GM18519 (cell line): ENCODE measurements at regions not wholly inside any gene's neighbourhood (a gene's known extent, or its start where the extent isn't known, plus 50 kb on each side); places are given as distances from the start of the nearest gene placed in this dataset.
"Not testable (repeated sequence)": the region's sequence is repeated elsewhere in the genome, so short reads cannot be mapped to it uniquely, and the experiment has no call there.

Source experiments
- ATAC-seq: cut with Tn5 transposase; IDR thresholded peaks from one replicate; pipeline ENCODE4 v1.9.1; 2021; ENCODE audit warnings: mild to moderate bottlenecking, moderate library complexity; ENCODE audit not compliant: unreplicated experiment, low FRiP score

DNA sequence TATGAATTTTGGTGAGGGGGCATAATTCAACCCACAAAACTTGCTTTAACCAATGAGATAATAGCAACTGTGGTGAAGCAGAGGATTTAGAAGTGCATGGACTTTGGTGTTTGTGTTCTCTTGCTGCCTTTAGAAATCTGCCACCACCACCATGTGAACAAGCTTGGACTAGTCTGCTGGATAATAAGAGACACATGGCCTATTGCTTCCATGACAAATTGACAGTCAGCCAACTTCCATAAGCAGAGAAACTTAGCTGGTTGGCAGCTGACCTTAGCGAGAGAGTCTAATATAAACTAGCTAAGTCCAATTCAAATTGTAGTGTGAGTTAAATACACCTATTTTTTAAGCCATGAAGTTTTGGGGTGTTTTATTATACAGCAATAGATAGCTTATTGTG lies 482.1 kb upstream of the ANO5 start:
- no peak for ATAC-seq

DNA sequence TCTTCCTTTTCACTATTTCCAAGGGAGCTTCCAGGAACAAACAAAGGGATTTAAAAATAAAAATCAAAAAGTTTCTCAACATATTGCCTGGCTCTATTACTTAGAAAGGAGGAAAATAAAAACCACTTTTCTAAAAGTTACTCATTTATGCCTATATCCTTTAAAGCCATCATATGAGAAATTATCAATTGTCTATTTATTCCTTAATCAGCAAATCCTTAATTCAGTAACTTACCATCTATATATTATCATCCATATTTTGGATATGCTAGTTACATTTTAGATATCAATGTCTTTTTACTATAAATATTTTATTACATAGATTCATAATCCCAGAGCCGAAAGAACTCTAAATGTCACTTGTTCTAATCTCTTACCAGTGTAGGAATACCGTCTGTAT lies 481.5 kb upstream of the ANO5 start:
- no peak for ATAC-seq

DNA sequence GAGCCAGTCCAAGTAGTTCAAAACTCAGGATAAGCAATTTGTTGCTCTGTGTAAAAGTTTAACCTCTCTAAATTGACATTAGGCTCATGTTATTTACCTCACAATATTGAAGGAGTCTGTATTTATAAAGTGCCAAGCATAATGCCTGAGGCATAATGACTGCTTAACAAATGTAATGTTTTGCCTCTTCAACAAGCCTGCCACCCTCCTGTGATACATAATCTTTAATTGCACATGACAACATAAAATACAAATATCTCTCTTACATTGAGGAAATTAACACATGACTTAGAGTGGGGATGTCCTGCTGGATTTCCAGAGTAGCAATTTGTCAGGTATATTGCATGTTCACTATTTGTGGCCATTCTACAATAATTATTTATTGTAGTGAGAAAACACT lies 469.2 kb upstream of the ANO5 start:
- ATAC-seq = no peak

DNA sequence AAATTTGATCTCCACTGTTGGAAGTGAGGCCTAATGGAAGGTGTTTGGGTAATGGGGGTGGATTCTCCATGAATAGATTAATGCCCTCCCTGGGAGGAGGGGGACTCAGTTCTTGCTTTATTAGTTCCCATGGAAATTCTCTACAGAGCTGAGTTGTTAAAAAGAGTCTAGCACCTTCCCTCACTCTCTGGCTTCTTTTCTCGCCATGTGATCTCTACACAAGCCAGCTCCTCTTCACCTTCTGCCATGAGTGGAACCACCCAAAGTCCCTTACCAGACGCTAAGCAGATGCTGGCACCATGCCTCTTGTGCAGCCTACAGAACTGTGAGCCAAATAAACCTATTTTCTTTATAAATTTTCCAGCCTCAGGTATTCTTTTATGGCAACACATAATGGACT lies 465.8 kb upstream of the ANO5 start:
- no peak for ATAC-seq

DNA sequence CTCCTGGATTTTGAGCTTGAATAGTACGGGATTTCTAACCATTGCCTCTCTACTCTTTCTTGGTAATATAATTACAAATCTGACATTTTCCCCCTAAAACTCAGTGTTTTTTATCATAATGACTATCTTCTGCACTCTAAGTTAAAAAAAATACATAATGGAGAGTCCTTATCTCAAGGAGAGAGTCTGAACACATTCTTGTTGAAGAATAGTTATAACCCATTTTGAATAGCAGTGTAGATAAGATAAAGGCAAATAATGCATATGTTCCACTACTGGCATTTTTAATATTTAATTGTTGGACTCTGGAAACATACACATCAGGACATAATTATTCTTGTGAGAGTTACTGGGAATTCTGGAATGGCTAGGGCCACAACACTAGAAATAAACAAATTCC lies 456.5 kb upstream of the ANO5 start:
- ATAC-seq = no peak

DNA sequence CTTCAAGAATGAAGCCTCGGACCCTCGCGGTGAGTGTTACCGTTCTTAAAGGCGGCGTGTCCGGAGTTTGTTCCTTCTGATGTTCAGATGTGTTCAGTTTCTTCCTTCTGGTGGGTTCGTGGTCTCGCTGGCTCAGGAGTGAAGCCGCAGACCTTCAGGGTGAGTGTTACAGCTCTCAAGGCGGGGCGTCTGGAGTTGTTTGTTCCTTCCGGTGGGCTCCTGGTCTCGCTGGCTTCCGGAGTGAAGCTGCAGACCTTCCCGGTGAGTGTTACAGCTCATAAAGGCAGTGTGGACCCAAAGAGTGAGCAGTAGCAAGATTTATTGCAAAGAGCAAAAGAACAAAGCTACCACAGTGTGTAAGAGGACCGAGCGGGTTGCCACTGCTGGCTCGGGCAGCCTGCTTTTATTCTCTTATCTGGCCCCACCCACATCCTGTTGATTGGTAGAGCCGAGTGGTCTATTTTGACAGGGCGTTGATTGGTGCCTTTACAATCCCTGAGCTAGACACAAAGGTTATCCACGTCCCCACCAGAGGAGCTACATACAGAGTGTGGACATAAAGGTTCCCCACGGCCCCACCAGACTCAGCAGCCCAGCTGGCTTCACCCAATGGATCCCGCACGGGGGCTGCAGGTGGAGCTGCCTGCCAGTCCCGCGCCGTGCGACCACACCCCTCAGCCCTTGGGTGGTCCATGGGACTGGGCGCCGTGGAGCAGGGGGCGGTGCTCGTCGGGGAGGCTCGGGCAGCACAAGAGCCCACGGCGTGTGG lies 440.2 kb upstream of the ANO5 start:
- not testable (repeated sequence) for ATAC-seq

DNA sequence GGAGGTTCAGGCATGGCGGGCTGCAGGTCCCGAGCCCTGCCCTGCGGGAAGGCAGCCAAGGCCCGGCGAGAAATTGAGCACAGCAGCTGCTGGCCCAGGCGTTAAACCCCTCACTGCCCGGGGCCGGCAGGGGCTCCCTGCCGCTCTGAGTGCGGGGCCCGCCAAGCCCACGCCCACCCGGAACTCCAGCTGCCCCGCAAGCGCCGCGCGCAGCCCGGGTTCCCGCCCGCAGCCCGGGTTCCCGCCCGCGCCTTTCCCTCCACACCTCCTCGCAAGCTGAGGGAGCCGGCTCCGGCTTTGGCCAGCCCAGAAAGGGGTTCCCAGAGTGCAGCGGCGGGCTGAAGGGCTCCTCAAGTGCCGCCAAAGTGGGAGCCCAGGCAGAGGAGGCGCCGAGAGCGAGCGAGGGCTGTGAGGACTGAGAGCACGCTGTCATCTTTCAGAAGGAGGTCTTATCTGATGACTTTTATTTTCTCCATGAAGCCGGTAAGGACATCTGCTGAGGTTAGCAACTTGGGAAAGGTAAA lies 439.6 kb upstream of the ANO5 start:
- not testable (repeated sequence) for ATAC-seq

DNA sequence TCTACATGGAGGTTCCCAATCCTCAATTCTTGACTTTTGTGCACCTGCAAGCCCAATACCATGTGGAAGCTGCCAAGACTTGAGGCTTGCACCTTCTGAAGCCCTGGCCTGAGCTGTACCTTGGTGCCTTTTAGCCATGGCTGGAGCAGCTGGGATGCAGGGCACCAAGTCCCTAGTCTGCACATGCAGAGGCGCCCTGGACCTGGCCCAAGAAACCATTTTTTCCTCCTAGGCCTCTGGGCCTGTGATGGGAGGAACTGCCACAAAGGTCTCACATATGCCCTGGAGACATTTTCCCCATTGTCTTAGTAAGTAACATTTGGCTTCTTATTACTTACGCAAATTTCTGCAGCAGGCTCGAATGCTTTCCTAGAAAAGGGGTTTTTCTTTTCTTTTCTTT lies 431.9 kb upstream of the ANO5 start:
- ATAC-seq = no peak

DNA sequence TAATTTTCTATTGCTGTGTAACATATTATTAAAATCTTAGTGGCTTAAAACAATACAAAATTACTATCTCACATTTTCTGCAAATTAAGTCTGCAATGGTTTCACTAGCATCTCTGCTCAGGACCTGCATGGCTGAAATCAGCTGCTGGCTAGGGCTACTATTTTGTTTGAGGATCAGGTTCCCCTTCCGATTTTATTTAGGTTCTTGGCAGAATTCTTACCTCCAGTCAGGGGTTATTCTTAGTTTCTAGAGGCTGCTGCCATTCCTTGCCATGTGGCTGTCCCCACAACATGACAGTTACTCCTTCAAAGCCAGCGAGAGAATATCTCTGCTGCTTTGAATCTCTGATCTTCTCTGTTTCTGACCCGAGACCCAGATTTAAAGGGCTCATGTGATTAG lies 424.5 kb upstream of the ANO5 start:
- no peak for ATAC-seq

DNA sequence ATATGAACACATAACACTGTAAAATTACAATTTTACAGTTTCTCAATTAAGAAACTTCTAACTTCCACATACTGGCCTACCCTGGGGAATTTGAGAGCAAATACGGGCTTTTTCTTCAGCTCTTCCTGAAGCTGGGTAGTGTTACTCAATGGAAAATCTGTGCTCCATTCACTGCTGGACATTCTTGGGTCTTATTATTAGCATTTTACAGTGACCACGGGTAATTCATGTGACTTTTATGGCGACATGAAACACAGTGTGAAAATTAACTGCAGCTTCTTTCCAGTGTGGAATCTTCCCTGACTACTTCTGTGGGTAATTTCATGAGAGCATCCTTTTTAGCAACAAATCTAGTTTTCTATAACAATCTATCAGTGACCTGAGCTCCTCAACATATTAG lies 423.7 kb upstream of the ANO5 start:
- ATAC-seq = no peak

DNA sequence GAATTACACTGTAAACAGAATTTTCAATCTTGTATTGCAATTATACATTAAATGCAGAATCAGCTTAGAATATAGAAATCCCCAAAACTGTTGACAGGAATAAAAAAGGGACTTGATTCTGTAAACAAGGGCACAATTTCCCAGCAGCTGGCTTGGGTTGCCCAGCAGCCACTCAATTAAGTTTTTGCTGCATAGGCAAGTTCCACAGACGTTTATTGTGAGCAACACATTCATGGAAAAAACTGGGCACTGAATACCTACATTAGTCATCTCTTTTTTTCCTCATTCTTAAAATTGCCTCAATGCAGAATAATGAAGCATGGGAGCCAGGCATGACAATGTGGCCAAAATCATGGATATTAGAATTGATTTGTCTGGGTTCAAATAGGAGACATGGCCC lies 421.8 kb upstream of the ANO5 start:
- no peak for ATAC-seq

DNA sequence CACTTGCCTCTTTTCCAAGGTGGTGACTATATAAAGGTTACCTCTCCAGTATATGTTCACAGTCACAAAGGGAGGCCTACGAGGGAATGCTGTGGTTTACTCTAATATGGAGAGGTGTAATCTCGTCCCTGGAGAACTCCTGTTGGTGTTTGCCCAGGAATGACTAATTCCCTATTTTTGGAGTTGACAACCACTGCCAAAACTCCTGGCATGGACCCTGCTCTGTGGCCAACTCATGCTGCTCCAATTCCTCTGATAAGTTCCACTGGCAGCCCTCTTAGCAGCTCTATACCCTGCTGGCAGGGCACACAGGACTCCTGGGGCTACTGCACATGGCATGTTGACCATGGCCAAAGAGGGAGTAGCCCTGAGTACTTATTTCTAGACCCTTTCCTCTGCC lies 418.7 kb upstream of the ANO5 start:
- ATAC-seq = no peak

DNA sequence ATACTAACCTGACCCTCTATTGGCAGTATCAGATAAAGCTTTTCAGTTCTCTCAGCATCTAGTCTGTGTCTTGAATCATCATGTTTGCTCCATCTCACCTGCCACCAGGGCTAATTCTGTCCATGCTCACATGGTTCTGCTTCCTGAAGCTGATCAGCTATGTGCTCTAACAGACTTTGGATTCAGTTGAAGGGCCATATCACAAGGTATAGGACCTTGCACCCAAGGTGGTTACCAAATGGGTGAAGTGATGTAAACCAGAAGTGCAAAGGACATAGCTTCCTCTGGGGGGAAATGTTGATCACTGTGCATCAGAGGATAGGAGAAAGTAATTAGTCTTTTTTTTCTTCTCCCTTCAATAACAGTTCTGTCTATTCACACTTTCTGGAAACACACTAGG lies 417.0 kb upstream of the ANO5 start:
- ATAC-seq = no peak

DNA sequence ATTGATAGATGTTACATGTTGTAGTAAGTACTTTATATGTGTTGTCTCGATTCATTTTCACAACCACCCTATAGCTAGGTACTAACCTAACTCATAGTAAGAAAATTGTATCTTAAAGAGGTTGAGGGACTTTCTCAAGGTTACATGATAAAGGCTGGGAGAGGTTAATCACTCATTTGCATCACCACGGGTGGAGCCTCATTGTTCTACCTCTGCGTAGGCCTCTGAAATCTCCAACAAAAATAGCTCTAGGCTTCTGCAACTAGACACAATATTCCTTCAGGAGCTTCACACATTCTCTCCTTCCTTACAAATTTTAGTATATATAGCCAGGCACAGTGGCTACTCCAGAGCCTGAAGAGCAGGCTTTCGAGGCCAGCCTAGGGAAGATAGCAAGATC lies 408.9 kb upstream of the ANO5 start:
- ATAC-seq = no peak

DNA sequence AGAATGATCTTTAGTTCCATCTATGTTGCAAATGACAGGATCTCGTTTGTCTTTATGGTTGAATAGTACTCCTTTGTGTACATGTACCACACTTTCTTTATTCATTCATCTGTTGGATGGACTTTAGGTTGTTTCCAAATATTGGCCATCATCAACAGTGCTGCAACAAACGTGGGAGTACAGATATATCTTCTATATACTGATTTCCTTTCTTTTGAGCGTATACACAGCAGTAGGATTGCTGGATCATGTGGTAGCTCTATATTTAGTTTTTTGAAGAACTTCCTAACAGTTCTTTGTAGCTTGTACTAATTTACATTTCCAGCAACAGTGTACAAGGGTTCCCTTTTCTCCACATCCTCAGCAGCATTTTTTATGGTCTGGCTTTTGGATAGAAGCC lies 407.5 kb upstream of the ANO5 start:
- ATAC-seq = no peak

DNA sequence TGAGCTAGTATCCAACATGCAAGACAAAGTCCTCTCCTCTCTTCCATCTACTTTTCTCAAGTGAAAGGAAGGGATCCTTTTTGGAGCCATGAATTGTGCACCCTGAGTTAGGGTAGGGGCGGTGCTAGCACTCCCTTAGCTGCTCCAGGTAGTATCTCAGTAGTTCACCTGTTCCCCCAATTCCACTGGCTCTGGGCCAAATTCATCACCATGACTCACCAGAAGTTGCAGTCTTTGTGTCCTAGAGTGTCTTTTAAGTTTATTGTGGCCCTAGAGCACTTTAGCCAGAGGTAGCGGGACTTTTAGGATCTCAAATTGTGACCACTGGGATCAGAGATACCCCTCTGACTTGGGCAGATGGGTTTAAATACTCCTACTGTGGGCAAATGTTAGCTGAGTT lies 398.6 kb upstream of the ANO5 start:
- no peak for ATAC-seq

DNA sequence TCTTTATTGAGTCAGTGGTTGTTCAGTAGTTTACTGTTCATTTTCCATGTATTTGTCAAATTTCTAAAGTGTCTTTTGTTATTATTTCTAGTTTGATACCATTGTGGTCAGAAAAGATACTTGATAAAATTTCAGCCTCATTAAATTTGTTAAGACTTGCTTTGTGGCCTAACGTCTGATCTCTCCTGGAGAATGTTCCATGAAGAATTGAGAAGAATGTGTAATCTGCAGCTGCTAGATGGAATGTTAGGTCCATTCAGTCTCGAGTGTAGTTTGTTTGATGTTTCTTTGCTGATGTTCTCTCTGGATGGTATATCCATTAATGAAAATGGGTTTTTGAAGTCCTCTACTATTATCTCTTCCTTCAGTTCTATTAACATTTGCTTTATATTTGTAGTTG lies 394.7 kb upstream of the ANO5 start:
- ATAC-seq = no peak

DNA sequence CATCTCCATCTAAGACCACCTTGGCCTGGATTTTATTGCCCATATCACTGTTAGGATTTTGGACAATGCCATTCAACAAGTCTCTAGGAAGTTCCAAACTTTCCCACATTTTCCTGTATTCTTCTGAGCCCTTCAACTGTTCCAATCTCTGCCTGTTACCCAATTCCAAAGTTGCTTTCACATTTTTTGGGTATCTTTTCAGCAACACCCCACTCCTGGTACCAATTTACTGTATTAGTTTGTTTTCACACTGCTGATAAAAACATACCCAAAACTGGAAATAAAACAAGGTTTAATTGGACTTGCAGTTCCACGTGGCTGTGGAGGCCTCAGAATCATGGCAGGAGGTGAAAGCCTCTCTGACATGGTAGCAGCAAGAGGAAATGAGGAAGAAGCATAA lies 388.4 kb upstream of the ANO5 start:
- ATAC-seq = not testable (repeated sequence)

DNA sequence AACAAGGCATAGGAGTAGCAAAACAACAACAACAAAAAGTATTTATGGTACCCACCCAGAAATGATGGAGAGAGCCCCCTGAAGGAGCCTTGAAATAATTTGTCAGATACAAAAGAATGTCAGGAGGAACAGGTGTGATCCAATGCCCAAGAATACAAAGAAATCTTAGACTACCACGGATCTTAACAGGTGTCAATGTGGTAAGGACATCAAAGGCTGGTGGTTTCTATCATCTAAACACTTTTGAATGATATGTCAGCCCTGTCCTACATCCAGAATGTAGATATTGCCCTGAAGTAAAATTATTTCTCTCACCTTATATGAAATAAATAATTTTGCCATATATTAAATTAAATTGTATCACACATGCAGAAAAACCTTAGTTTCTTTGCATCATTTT lies 386.4 kb upstream of the ANO5 start:
- no peak for ATAC-seq

DNA sequence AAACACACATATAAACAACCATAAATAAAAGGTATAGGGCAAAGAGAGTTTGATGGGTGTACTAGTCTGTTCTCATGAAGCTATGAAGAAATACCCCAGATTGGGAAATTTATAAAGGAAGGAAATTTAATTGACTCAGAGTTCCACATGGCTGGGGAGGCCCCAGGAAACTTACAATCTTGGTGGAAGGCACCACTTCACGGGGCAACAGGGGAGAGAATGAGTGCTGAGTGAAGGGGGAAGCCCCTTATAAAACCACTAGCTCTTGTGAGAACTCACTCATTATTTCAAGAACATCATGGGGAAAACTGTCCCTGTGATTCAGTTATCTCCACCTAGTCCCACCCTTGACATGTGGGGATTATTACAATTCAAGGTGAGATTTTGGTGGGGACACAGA lies 385.9 kb upstream of the ANO5 start:
- ATAC-seq = no peak

DNA sequence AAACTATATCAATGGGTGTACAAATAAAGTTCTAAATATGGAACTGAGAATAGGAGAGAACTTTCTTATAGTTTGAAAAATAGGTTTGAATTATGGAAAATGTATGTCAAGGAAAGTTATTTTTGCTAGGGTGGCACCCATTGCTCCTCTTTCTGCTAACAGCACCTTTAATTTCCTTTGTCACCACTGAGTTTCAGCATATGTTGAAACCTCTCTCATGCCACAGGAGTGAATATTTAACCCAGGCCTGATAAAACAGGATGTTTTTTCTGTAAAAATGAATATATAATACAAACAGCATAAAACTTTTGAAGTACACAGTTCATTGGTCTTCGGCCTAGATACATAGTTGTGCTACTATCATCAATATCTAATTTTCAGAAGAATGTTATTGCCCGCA lies 385.5 kb upstream of the ANO5 start:
- ATAC-seq = no peak

DNA sequence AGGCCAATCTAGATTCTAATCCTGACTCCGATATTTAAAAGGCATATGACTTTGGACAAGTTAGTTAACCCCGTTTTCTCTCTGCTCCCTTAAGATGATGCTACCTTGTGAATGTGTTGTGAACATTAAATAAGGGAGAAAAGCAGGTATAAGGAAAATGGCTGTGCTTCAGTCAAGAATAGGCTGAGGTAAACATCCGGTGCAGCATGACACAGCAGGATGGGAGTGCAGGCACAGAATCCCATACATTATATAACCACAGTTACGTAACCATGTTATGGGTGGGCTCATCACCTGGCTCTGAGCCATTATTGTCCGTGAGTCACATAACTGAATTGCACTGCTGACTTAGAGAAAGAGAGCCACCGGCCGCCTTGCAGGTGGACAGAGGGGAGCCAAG lies 382.2 kb upstream of the ANO5 start:
- ATAC-seq = no peak

DNA sequence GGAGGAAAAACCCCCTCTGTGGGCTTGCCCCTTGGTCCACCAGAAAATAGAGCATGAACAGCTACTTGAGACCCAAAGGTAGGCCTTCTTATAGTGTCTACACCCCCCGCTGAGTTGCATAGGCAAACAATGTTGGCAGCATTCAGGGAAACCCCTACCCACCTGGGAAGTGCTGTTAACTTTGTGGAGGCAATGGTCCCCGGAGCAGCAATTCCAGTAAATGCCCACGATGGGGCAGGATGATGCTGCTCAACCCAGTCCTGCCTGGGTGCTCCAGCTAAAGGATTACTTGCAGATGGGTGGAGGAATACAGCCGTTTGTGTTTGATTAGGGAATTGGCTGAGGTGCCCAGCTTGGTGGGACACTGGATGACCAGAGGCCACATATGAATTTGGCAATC lies 381.3 kb upstream of the ANO5 start:
- no peak for ATAC-seq
